NCI-H82 (cell line): ENCODE measurements at regions not wholly inside any gene's neighbourhood (a gene's known extent, or its start where the extent isn't known, plus 50 kb on each side); places are given as distances from the start of the nearest gene placed in this dataset.
"Not testable (repeated sequence)": the region's sequence is repeated elsewhere in the genome, so short reads cannot be mapped to it uniquely, and the experiment has no call there.

ENCODE experiments used
- DNase-seq: peaks from one replicate; lab custom pipeline; 2025; lab: John Stamatoyannopoulos, UW

DNA sequence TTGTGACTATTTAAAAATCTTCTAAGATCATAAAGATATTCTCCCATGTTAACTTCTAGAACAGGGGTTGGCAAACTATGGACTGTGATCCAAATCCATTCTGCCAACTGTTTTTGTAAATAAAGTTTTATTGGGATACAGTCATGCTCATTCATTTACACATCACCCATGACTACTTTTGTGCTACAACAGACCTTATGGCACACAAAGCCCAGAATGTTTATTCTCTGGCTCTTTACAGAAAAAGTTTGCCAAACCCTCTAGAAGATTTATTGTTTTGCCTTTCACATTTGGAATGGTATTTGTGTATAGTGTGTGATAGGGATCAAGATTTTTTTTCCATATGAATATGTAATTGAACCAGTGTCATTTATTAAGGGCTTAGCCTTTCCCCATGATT lies 341.7 kb downstream of the CD83 start:
- no peak for DNase-seq

DNA sequence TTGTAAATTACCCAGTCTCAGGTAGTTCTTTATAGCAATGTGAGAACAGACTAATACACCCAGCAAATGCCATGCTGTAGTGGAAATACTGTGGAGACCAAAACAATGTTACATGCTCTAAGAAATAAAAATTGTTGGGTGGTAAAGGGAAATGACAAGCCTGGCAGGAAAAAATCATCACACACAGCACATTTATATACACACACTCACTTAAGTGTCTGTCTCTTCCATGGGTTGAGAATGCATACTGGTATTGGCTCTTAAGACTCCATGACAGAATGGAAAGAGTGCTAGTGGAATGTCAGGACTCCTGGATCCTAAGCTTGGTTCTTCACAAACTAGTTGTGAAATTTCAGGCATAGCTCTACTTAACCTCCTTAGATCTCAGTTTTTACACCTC lies 343.0 kb downstream of the CD83 start:
- no peak for DNase-seq

DNA sequence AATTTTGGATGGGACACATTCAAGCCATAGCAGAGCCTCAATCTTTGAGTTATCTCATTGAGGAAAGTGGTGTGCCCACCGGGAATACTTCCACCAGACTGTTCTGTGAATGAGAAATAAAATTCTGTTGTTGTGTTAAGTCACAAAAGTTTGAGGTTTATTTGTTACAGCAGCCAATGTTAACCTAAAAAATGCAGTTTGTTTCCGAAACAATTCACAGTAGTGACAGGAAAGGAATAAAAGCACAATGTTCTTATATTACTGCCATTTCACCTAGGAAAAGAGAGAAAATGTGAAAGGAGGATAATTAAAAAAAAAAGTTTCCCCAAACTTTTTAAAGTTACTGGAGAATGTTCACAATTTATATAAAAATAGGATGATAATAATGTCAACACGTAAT lies 344.6 kb downstream of the CD83 start:
- DNase-seq = no peak

DNA sequence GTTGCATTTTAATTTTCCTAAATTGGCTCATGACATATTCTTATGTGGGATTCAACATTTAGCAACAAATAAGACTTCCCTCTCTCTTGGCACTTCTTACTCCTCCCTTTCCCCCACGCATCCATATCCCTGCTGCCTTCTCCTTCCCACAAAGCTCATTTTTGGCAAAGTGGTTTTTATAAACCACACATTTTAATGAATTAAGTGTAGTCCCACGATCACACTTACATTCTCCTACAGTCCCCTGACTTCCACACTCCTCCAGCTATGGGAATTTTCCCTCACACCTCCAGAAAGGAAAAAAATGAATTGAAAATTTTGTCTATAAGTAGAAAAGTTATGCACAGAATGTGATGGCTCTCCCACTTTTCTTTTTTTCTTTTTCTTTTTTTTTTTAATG lies 345.0 kb downstream of the CD83 start:
- no peak for DNase-seq

DNA sequence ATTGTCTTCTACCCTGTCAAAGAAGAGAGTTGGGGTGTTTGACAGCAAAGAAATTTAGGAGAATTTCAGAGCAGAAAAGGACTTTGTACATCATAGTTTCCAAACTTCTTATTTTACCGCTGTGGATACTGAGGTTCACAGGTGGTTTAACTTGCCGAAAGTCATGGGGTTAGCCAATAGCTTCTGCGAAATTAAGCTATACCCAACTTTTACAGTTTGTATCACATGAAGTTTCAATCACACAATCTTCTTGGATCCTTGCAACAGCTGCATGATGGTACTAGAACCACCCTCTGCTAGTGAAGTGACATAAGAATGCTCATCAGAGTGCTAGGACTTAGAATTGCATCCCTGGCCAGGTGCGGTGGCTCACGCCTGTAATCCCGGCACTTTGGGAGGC lies 345.5 kb downstream of the CD83 start:
- no peak for DNase-seq

DNA sequence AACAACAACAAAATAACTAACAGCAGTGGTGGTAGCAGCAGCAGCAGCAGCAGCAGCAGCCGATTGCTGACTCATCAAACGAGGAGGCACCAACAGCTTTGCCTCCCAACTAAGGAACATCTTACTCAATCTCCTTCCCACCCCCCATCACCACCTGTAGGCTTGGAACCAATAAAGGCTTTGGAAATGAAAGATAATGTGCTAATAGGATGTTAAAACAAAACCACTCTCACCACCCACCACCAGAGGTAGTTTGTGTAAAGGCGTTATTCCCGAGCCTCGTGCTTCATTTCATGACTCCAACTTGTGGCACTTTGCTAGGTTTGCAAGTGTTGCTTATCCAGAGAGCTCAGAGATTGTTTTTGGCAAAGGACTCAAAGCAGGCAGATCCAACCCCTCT lies 346.5 kb downstream of the CD83 start:
- DNase-seq = peak; percentile 33

DNA sequence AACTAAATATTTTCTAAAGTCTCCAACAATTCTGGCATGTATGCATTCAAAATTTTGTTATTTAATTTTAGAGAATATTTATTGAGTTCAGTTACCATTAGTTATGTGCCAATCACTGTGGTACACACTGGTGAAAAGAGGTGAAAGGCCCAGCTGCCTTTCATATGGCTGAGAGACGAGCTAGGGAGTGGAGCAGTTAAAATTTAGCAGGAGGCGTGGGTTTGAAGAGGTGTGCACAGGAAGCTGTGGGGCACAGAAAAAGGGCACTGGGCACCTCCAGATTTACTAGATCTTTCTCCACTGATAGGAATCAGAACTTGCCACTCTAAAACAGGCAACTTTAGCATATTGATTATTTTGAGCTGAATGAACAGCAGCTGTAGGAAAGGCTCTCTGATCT lies 347.1 kb downstream of the CD83 start:
- no peak for DNase-seq

DNA sequence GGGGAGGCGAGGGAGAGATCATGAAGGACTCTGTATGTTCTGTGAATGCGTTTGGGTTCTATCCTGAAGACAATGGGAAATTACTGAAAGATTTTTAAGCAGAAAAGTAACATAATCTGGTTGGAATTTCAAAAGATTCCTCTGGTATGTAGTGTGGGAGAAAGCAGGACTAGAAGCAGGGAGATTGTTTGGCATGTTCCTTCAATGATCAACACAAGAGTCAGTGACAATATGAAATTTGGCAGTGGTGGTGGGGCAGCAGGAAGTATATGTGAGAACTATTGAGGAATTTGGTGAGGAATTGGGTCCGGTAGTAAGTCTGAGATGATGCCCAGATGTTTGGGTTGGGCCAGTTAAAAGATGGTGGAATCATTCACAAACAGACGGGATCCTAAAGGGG lies 348.7 kb downstream of the CD83 start:
- no peak for DNase-seq

DNA sequence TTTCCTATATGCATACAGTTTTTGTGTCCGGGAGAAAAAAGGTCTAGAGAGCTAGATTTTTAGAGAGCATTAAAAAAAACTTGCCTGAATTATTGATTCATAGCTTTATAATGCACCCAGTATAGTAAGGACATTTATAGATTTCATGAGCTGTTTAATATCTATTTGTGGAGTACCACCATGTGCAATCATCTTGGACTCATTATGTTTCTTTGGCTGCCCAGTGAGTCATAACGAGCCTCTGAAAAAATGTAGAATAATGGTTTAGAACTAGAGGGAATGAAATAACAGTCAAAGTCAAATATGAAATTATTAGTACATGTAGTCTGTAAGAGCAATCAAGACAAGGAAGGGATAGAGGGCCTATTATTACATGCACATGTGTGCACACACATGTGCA lies 350.0 kb downstream of the CD83 start:
- DNase-seq = no peak

DNA sequence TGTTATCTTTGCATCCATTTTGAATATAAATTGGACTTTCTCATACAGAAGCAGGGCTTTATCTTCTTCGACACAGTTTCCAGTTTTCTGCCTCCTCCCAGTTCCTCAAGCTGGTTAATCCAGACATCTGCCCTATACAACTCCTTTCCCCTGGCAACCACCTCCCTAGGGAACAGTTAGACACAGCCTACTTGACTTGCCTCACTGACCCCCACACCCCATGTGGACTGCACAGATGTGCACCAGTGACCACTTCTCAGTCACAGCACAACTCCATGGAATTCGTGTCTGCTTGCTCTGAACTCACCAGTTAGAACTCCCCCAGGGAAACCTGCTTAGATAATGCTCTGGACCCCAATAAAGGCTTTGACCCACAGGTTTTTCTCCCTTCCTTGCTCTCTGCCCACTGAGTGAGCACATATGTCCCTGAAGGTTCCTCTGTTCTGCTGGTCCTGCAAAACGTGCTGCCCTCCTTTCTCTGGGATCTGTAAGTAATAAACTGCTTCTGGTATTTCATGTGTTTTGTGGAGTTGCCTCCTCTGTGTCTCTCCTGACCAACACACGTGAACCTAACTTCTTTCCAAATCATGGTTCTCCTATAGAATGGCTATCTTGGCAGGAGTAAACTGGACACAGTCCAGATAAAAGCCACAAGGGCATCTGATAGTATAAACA lies 351.2 kb downstream of the CD83 start:
- peak; percentile 46 for DNase-seq

DNA sequence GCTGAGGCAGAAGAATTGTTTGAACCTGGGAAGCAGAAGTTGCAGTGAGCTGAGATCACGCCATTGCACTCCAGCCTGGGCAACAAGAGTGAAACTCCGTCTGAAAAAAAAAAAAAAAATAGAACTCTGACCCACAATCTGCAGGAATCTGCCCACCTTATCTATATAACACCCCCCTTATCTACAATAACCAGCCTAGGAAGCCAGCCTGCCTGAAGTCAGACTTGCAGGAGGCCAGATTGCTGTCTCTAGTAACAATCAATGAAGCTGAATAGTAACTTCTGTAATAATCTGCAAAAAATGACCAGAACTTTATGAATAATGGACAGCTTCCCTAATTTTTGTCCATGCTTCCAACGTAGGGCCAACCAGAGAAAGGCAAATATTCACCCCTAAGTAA lies 352.5 kb downstream of the CD83 start:
- DNase-seq = no peak

DNA sequence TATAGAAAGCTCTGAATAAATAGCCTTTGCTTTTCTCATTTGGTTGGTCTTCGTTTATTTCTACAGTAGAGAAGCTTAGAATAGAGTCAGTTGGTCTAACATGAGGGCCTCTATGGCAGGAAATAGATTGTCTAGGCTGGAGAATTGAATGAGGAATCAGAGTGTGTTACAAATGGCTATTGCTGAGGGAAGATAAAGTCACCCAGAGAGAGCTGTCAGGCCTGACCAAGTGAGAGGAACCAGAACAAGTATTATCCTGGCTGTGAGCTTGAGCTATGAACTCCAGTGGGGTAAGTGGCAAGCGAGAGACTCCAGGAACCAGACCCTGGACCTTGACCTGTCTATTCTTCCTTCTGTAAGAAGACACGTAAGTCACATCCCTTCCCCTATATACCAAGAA lies 353.1 kb downstream of the CD83 start:
- DNase-seq = no peak

DNA sequence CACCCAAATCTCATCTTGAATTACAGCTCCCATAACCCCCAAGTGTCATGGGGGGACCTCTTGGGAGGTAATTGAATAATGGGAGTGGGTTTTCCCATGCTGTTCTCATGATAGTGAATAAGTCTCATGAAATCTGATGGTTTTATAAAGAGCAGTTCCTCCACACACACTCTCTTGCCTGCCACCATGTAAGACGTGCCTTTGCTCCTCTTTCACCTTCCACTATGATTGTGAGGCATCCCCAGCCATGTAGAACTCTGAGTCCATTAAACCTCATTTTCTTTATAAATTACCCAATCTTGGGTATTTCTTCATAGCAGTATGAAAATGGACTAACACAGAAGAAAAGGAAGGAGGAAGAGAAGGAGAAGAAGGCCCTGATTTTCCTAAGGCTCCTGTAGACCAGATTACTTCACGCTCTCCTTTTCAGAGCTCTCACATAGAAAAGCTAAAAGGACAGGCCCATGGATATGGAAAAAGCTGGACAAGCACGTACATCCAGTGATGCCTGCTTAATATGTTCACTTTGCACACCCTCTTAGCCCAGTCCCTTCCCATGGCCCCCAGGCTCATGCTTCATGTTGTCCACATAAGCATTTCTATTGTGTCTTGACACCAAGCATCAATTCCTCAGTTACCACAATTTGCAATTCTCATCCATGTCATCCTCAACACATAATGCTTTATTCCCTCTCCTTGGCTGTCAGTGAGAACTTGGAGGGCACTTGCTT lies 354.8 kb downstream of the CD83 start:
- no peak for DNase-seq

DNA sequence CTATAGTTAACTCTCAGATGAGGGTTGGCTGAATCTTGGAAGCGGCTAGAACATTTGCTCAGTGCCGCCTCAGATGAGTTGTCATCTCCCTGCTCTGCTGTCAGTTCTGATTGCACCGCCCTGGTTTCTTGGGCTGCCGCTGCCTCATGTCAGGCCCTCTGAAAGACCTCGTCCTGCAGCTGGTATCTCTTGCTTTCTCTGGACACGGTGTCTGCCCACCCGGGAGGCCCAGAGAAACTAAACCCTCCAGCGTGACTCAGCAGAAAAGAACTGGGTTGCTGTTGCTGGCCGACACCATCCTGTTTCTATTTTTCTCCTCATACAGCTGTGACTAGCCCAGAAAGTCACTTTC lies 355.4 kb downstream of the CD83 start:
- no peak for DNase-seq

DNA sequence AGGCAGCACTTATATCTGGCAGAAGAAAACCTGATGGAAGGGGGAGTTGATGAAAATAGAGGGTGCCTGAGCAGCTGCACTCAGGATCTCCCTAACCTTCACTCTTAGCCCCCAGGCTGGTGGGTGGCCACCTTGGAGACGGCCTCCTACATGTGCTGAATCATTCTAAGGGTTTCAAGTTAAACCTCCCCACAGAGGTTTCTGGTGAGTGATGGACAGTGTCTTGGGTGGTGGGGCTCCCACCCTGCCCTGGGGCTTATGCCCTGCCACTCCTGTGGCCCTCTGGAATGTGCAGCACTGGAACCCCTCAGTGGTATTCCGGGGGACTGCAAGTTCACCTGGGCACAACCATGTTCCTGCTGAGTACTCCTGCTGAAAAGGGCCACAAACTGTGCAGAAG lies 357.2 kb downstream of the CD83 start:
- no peak for DNase-seq

DNA sequence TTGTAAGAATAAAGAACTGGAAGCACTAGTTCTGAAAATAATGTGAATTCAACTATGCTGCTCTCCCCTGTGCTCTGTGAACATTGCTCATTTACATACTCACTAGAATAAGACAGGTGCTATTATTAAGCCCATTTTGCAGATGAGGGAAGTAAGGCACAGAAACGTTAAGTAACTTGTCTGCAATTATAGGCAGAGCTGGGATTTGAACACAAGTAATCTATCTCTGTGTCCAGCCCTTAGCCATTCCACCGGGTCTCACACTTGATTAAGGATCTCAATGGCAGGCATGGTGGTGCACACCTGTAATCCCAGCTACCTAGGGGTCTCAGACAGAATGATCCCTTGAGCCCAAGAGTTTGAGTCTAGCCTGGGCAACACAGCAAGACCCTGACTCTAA lies 357.7 kb downstream of the CD83 start:
- no peak for DNase-seq

DNA sequence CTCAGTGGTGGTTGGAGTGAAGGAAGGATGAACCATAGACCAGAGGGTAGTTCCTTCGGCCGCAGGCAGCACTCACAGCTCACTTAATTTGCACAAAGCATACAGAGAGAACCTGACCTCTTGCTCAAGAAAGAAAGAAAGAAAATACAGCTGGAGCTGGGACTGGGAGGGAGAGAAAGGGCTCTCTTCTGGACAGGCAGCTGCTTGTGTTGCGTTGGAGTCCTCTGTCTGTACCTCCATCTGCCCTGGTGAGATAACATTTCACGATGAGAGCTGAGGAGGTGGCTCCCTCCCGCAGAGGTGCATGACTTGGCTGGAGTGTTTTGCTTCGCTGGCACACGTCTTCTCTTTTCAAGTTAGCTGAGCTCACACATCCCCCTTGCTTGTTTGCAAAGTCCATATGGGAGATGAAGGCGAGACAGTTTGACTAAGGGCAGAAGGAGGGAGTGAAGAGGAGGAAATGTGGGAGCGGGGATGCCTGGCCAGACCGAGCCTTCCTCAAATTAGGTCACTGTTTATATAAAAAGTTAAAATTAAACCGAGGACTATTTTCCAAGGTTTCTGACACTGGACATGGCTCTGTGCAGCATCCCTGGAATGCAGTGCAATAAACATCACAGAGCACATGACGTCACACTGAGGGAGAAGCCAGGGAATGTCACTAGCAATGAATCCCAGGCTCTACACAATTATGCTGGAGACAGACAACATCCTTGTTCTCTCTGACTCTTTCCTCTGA lies 359.4 kb downstream of the CD83 start:
- DNase-seq = no peak

DNA sequence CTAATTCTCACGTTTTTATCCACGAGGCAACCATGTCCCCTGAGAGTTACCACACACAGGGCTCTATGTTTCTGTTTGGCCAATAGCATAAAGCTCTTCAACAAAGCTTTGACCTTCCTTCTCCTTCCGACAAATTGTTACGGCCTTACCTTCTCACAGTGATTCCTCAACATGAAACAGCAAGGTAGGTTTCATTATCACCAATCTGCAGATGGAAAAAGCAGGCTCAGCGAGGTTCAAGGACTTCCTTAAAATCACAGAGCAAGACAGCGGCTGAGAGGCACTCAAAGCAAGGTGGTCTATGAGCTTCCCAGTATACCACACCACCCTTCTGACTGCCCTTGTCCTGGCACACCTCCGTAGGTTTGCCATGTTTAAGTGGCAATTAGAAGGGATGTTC lies 360.0 kb downstream of the CD83 start:
- no peak for DNase-seq

DNA sequence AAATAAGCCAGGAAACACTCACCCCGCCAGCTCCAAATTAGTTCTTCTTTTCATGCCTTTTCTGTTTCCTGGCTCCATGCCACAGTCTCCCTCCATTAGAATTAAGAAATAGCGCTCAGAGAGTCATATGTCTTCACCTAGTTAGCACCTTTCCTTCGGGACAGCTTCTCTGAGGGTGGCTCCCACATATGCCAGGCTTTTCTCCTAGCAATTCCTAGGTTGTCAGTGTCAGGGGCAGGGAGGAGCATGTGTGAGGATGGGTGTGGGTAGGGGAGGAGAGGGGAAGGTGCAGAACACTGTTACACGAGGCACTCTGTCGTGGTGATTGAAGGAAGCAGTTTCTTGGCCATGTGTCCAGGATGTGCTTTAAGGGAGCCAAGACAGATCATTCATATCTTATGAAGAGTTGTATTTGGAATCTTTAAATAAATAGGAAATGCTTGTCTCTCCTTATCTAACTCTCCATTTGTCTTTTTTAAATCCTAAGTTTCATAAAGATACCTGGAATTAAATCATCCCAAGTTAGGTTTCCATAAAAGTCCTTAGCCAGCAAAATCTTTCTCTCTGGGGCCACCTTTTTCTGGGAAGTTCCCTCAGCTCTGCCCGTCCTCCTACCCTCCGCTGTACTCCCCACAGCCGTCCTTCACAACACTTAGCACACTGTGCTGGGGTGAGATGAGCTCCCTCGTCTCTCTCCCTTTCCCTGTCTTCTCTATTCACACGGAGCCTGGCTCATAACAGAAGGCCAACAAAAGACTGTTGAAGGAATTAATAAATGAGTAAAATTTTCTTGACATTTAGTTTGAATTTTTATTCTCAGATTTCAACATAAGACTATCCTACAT lies 361.0 kb downstream of the CD83 start:
- no peak for DNase-seq

DNA sequence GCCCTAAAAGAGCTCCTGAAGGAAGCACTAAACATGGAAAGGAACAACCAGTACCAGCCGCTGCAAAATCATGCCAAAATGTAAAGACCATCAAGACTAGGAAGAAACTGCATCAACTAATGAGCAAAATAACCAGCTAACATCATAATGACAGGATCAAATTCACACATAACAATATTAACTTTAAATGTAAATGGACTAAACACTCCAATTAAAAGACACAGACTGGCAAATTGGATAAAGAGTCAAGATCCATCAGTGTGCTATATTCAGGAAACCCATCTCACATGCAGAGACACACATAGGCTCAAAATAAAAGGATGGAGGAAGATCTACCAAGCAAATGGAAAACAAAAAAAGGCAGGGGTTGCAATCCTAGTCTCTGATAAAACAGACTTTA lies 364.4 kb downstream of the CD83 start:
- DNase-seq = not testable (repeated sequence)

DNA sequence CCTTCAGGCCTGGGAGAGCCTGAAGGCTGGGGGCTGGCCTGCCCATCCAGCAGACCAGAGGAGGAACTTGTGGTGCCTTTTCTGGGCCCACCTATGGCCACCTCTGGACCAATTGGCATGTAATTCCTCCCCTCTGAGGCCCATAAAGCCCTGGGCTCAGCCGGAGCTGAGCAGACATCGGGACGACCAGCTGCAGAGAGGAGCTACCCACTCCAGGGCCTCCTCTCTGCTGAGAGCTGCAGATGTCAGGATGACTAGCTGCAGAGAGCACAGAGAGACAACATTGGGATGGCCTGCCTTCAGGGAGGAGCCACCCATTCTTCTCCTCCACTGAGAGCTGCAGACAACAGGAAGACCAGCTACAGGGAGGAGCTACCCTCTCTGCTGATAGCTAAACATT lies 370.1 kb downstream of the CD83 start:
- no peak for DNase-seq

DNA sequence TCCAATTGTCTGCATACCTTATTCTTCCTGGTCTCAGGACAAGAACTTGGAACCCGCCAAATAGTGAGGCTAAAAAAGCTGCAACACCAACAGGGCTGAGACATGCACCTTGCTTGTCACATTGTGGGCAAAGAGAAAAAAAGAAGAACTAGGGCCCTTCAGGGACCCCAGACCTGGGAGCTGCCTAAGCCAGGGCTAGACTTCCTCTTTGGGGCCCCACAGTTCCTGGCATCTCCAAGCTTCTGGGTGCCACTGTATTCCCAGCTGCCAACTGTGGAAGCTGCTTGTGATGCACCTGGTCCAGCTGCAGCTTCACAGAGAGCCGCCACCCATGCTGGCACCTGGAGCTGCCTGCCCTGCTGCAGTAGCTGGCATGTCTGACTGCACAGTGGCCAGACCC lies 370.6 kb downstream of the CD83 start:
- no peak for DNase-seq

DNA sequence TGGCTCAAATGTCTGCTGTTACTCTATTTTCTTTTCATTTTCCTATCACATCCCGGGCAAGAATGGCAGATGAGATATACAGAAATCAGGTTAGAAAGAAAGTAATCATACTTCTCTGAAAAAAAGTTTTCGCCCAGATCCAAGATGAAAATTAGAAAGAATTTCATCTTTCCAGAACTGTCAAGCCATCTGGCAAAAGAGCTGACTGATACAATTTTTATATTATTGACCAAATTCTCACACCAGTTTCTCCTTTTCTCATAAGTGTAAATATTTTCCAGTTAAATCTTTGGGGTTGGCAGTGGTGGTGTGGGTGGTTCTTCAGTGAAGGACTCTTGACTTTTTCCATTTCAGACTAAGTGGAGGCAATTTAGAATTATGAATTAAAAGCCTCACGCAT lies 371.9 kb downstream of the CD83 start:
- DNase-seq = no peak
